HEK293 (cell line): ENCODE measurements at regions not wholly inside any gene's neighbourhood (a gene's known extent, or its start where the extent isn't known, plus 50 kb on each side); places are given as distances from the start of the nearest gene placed in this dataset.

Source experiments
- ZNF324 ChIP-seq: fragments of 450-650 bp; formaldehyde crosslinking; IDR thresholded peaks from 2 replicates; pipeline ENCODE4 v1.5.1; 2016; ENCODE audit warnings: missing biosample characterization, missing genetic modification characterization
- TF ChIP-seq, protein P1 (sequence below): fragments of 450-650 bp; formaldehyde crosslinking; IDR thresholded peaks from 2 replicates; pipeline ENCODE4 v1.5.1; 2016; ENCODE audit warnings: missing biosample characterization, missing genetic modification characterization

DNA sequence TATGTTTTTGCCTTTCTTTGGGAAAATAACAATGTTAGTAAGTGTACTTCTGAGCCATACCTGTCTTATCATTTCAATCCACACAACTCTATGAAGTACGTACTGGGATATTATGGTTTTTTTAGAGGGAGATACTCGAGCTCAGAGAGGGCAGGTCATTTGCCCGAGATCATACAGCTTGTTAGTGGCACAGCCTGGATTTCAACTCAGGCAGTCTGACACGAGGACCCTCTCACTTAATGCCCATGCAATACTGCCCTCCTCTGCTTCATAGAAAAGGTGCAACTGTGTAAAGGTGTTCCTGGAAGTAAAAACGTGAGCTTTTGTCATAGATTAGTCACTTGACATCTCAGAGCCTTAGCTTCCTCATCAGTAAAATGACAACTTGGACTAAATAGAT lies 128.0 kb downstream of the NDUFA12 start:
- TF ChIP-seq ZNF324 (tag by site-specific recombination), result no peak
- TF ChIP-seq, protein P1, sequence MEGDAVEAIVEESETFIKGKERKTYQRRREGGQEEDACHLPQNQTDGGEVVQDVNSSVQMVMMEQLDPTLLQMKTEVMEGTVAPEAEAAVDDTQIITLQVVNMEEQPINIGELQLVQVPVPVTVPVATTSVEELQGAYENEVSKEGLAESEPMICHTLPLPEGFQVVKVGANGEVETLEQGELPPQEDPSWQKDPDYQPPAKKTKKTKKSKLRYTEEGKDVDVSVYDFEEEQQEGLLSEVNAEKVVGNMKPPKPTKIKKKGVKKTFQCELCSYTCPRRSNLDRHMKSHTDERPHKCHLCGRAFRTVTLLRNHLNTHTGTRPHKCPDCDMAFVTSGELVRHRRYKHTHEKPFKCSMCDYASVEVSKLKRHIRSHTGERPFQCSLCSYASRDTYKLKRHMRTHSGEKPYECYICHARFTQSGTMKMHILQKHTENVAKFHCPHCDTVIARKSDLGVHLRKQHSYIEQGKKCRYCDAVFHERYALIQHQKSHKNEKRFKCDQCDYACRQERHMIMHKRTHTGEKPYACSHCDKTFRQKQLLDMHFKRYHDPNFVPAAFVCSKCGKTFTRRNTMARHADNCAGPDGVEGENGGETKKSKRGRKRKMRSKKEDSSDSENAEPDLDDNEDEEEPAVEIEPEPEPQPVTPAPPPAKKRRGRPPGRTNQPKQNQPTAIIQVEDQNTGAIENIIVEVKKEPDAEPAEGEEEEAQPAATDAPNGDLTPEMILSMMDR (tag by site-specific recombination), result no peak; the same call in 1 of the 2 replicates
